CD4-positive, alpha-beta T cell treated with Interferon gamma for 1 hour (primary cell): ENCODE measurements at regions not wholly inside any gene's neighbourhood (a gene's known extent, or its start where the extent isn't known, plus 50 kb on each side); places are given as distances from the start of the nearest gene placed in this dataset.
"Not testable (repeated sequence)": the region's sequence is repeated elsewhere in the genome, so short reads cannot be mapped to it uniquely, and the experiment has no call there.

Source experiments
- DNase-seq: peaks from one replicate; pipeline ENCODE4 v3.0.0-alpha.2; 2020

GRCh38 chr20:30405061-30405460 lies 852.4 kb upstream of the DEFB115 start:
- not testable (repeated sequence) for DNase-seq

DNA sequence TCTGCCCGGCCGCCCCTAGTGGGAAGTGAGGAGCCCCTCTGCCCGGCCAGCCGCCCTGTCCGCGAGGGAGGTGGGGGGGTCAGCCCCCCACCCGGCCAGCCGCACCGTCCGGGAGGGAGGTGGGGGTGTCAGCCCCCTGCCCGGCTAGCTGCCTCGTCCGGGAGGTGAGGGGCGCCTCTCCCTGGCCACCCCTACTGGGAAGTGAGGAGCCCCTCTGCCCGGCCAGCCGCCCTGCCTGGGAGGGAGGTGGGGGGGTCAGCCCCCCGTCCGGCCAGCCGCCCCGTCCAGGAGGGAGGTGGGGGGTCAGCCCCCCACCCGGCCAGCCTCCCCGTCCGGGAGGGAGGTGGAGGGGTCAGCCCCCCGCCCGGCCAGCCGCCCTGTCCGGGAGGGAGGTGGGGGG lies 851.9 kb upstream of the DEFB115 start:
- not testable (repeated sequence) for DNase-seq

- DNase-seq: not testable (repeated sequence)
These were observed 851.1 kb upstream of the DEFB115 start for GRCh38 chr20:30406370-30406769.

DNA sequence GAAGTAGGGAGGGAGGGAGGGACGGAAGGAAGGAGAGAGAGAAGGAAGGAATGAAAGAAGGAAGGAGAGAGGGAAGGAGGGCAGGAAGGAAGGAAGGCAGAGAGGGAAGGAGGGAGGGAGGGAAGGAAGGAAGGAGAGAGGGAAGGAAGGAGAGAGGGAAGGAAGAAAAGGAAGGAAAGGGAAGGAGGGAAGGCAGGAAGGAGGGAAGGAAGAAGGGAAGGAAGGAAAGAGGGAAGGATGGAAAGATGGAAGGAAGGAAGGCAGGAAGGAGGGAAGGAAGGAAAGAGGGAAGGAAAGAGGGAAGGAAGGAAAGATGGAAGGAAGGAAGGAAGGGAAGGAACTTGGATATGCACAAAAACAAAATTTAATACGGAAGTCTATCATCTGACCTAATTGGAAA lies 844.5 kb upstream of the DEFB115 start:
- no peak for DNase-seq

GRCh38 chr20:30417387-30417786 lies 840.1 kb upstream of the DEFB115 start:
- not testable (repeated sequence) for DNase-seq

DNA sequence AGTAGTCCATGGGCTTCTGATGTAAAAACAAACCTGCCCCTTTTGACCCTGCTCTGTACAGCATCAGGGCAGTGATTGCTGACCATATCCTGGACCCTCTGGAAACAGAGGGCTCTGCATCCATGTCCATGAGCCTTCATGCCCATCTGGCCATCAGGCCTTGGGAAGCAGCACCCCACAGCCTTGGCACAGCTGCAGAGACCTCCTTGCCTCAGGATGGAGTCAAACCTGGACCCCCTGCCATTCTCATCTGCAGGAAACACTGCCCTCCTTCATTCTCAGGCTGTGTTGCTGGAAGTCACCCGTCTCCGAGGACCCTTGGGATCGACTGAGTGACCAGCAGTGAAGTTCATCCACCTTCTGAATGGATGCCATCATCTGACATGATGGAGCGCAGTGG lies 839.1 kb upstream of the DEFB115 start:
- not testable (repeated sequence) for DNase-seq

DNA sequence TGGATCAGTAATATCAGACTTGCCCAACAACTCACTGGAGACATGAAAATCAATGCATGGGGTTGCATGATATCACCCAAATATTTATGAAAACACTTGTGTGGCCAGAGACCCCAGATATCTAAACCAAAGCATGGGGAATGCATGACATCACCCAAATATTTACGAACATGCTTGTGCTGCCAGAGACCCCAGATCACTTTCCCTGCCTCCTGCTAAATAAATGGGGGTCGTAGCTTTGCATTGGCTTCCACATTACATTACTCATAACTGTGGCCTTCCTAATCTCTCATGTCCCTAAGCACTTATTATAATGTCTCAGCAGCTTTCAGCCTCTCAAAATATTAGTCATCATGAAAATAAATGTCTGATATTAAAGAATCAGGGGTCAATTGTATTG lies 838.0 kb upstream of the DEFB115 start:
- DNase-seq: no peak

DNA sequence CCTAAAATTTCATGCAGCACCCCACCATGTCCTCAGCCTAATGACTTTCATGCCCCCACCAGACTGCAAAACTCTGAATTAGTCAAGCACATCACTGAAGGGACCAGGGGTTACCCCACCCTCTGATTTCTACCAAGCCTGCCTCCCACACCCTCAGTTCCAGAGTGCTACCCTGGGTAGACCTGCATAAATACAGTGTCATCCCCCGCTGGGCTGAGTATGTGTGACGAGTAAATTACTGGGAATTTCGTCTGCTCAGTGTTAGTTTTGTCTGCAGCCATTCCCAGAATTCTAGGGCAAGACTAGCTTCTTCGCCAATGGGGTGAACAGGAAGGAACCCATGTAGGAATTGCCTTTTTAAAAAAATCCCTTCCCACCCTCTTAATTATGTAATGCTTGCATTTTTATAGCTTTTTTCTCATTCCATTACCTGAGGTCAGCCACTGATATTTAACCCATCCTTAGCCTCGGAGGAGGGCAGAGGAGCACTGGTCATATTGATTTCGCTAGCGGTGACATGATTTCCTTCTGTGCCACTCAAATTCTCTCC lies 837.5 kb upstream of the DEFB115 start:
- not testable (repeated sequence) for DNase-seq
